WTC11 (cell line): ENCODE measurements at regions not wholly inside any gene's neighbourhood (a gene's known extent, or its start where the extent isn't known, plus 50 kb on each side); places are given as distances from the start of the nearest gene placed in this dataset.
A peak's percentile ranks its signal among the peaks of the same experiment; 100 is the strongest.
"Not testable (repeated sequence)": the region's sequence is repeated elsewhere in the genome, so short reads cannot be mapped to it uniquely, and the experiment has no call there.

Source experiments
- ATAC-seq: fragments of 200-7000 bp; cut with Tn5 transposase; 2 replicates; pipeline ENCODE4 v1.10.0; 2021; ENCODE audit warnings: mild to moderate bottlenecking, moderate library complexity
- CTCF ChIA-PET: fragments of 300-600 bp; sonication (Branson Sonifier 250); formaldehyde crosslinking; loops from one replicate; lab custom pipeline; 2021; ENCODE audit warnings: antibody characterized with exemption; lab: Charles Lee
- POLR2A ChIA-PET: fragments of 350-600 bp; sonication (Branson Sonifier 250); formaldehyde crosslinking; loops from one replicate; lab custom pipeline; 2021; ENCODE audit warnings: antibody characterized with exemption; lab: Charles Lee
- DNase-seq: peaks from one replicate; pipeline ENCODE4 v3.0.0; 2021; ENCODE audit warnings: low spot score
- H3K27ac Mint-ChIP-seq: 2 replicates; pipeline ENCODE4 v1.8.0; 2021; ENCODE audit warnings: mixed read lengths
- H3K27me3 Mint-ChIP-seq: 2 replicates; pipeline ENCODE4 v1.8.0; 2021; ENCODE audit warnings: low read depth, mild to moderate bottlenecking, moderate library complexity, mixed read lengths
- H3K36me3 Mint-ChIP-seq: 2 replicates; pipeline ENCODE4 v1.8.0; 2021; ENCODE audit warnings: mixed read lengths
- H3K4me1 Mint-ChIP-seq: 2 replicates; pipeline ENCODE4 v1.8.0; 2022; ENCODE audit warnings: mixed read lengths
- H3K4me3 Mint-ChIP-seq: 2 replicates; pipeline ENCODE4 v1.8.0; 2021; ENCODE audit warnings: mild to moderate bottlenecking, moderate library complexity, mixed read lengths
- H3K9me3 Mint-ChIP-seq: 2 replicates; pipeline ENCODE4 v1.8.0; 2021; ENCODE audit warnings: mixed read lengths
- ATF1 ChIP-seq: sonication (generic); formaldehyde crosslinking; IDR thresholded peaks from 2 replicates; pipeline ENCODE4 v1.8.1; 2023; ENCODE audit warnings: mild to moderate bottlenecking, moderate library complexity, missing genetic modification reagents
- ATF3 ChIP-seq: sonication (generic); formaldehyde crosslinking; conservative IDR thresholded peaks from 2 replicates; pipeline ENCODE4 v1.8.1; 2022; ENCODE audit warnings: mild to moderate bottlenecking, missing genetic modification reagents
- CTCF ChIP-seq: fragments of 200-600 bp; IDR thresholded peaks from 2 replicates; pipeline ENCODE4 v1.8.0; 2022; ENCODE audit warnings: antibody characterized with exemption
- E2F4 ChIP-seq: sonication (generic); formaldehyde crosslinking; IDR thresholded peaks from 2 replicates; pipeline ENCODE4 v1.8.1; 2022; ENCODE audit warnings: low read depth, mild to moderate bottlenecking, moderate library complexity, missing genetic modification reagents, borderline replicate concordance
- E2F5 ChIP-seq: sonication (generic); formaldehyde crosslinking; IDR thresholded peaks from 2 replicates; pipeline ENCODE4 v1.8.1; 2022; ENCODE audit warnings: mild to moderate bottlenecking, moderate library complexity, missing genetic modification reagents
- FOXP1 ChIP-seq: sonication (generic); formaldehyde crosslinking; IDR thresholded peaks from 2 replicates; pipeline ENCODE4 v1.8.0; 2022; ENCODE audit warnings: missing genetic modification reagents, mild to moderate bottlenecking, moderate library complexity, borderline replicate concordance
- GTF2I ChIP-seq: fragments of 250-450 bp; sonication (Bioruptor Pico); conservative IDR thresholded peaks from 2 replicates; pipeline ENCODE4 v1.4.0; 2021; ENCODE audit warnings: mild to moderate bottlenecking
- HMGXB4 ChIP-seq: sonication (generic); formaldehyde crosslinking; IDR thresholded peaks from 2 replicates; pipeline ENCODE4 v1.8.1; 2023; ENCODE audit warnings: mild to moderate bottlenecking, moderate library complexity, missing genetic modification reagents
- MAX ChIP-seq: sonication (generic); formaldehyde crosslinking; IDR thresholded peaks from 2 replicates; pipeline ENCODE4 v1.8.0; 2022; ENCODE audit warnings: mild to moderate bottlenecking, missing genetic modification reagents
- MLX ChIP-seq: sonication (generic); formaldehyde crosslinking; IDR thresholded peaks from 2 replicates; pipeline ENCODE4 v1.8.1; 2023; ENCODE audit warnings: mild to moderate bottlenecking, missing genetic modification reagents, moderate library complexity
- MXD4 ChIP-seq: fragments of 250-450 bp; sonication (Bioruptor Pico); IDR thresholded peaks from 2 replicates; pipeline ENCODE4 v1.8.0; 2021; ENCODE audit warnings: mild to moderate bottlenecking, moderate library complexity, borderline replicate concordance
- MYBL2 ChIP-seq: sonication (generic); formaldehyde crosslinking; IDR thresholded peaks from 2 replicates; pipeline ENCODE4 v1.8.1; 2023; ENCODE audit warnings: mild to moderate bottlenecking, moderate library complexity, missing genetic modification reagents
- NFYB ChIP-seq: sonication (generic); formaldehyde crosslinking; conservative IDR thresholded peaks from 2 replicates; pipeline ENCODE4 v1.8.0; 2022; ENCODE audit warnings: low read depth, missing genetic modification reagents
- NR2C2 ChIP-seq: sonication (generic); formaldehyde crosslinking; IDR thresholded peaks from 2 replicates; pipeline ENCODE4 v1.8.0; 2022; ENCODE audit warnings: mild to moderate bottlenecking, missing genetic modification reagents
- TP53 ChIP-seq: sonication (generic); formaldehyde crosslinking; IDR thresholded peaks from 2 replicates; pipeline ENCODE4 v1.8.1; 2023; ENCODE audit warnings: mild to moderate bottlenecking, missing genetic modification reagents
- ZMAT4 ChIP-seq: fragments of 250-450 bp; sonication (Bioruptor Pico); IDR thresholded peaks from 2 replicates; pipeline ENCODE4 v1.9.0; 2021; ENCODE audit warnings: mild to moderate bottlenecking
- ZNF121 ChIP-seq: sonication (generic); formaldehyde crosslinking; IDR thresholded peaks from 2 replicates; pipeline ENCODE4 v1.8.0; 2023; ENCODE audit warnings: missing genetic modification reagents
- ZNF219 ChIP-seq: sonication (generic); formaldehyde crosslinking; IDR thresholded peaks from 2 replicates; pipeline ENCODE4 v1.8.0; 2023; ENCODE audit warnings: missing genetic modification reagents, mild to moderate bottlenecking, borderline replicate concordance
- ZNF423 ChIP-seq: fragments of 250-450 bp; sonication (Bioruptor Pico); IDR thresholded peaks from 2 replicates; pipeline ENCODE4 v2.1.2; 2022; ENCODE audit warnings: mild to moderate bottlenecking, moderate library complexity

GRCh38 chrX:121571333-121571732, 523.9 kb downstream of the GLUD2 start:
- POLR2A ChIA-PET, result no interaction called here
- DNase-seq (no peak), ATAC-seq (no peak)
- H3K36me3 Mint-ChIP-seq, result no peaks in the 10 kb centered on the region
- H3K4me3 Mint-ChIP-seq, result no peak overlapping the region
- no peak for TF ChIP-seq NR2C2
- no peak for TF ChIP-seq MAX (CRISPR knock-in tag)
- TF ChIP-seq NFYB (CRISPR knock-in tag), result no peak
- TF ChIP-seq HMGXB4 (CRISPR knock-in tag), result no peak
- no peak for TF ChIP-seq ATF3
- TF ChIP-seq ZMAT4 (CRISPR knock-in tag), result no peak
- TF ChIP-seq E2F4, result no peak
- no peak for TF ChIP-seq MLX (CRISPR knock-in tag)
- no peak for TF ChIP-seq MXD4 (CRISPR knock-in tag)
- TF ChIP-seq ZNF219 (CRISPR knock-in tag), result no peak
- no peak for TF ChIP-seq ATF1 (CRISPR knock-in tag)
- TF ChIP-seq ZNF423 (CRISPR knock-in tag), result no peak
- TF ChIP-seq TP53 (CRISPR knock-in tag), result no peak
- no peak for TF ChIP-seq MYBL2 (CRISPR knock-in tag)
- TF ChIP-seq FOXP1 (CRISPR knock-in tag), result no peak
- TF ChIP-seq ZNF121 (CRISPR knock-in tag), result no peak
- TF ChIP-seq CTCF, result no peak
- TF ChIP-seq E2F5 (CRISPR knock-in tag), result no peak
- CTCF ChIA-PET, result no interaction called here
- peaks cover 5% of the 10 kb centered on the region; the same call in 1 of the 2 replicates for H3K27me3 Mint-ChIP-seq
- peaks cover 6% of the 10 kb centered on the region for H3K9me3 Mint-ChIP-seq
- H3K4me1 Mint-ChIP-seq, result peaks cover 3% of the 10 kb centered on the region
- no peak overlapping the region for H3K27ac Mint-ChIP-seq

GRCh38 chrX:121574384-121574783, 527.0 kb downstream of the GLUD2 start:
- DNase-seq, CTCF ChIA-PET, H3K27ac Mint-ChIP-seq, POLR2A ChIA-PET, H3K4me3 Mint-ChIP-seq, ATAC-seq, H3K36me3 Mint-ChIP-seq, H3K9me3 Mint-ChIP-seq: not testable (repeated sequence)
- Mint-ChIP-seq H3K27me3 (peaks cover 26% of the 10 kb centered on the region), H3K4me1 (peaks cover 15% of the 10 kb centered on the region)
- 0 out of 2 replicates have a peak, but pooled peaks have one; percentile 15 for TF ChIP-seq GTF2I
